ENCODE measurements at regions not wholly inside any gene's neighbourhood (a gene's known extent, or its start where the extent isn't known, plus 50 kb on each side); places are given as distances from the start of the nearest gene placed in this dataset.

GRCh38 chr7:123355576-123356190 is 155.9 kb upstream of the SLC13A1 start:
- no peaks in the 10 kb centered on the region for H3K9me3 ChIP-seq
- no peaks in the 10 kb centered on the region for H3K27me3 ChIP-seq
- intact Hi-C loops (cut with DNase I): no loop called here
- DNase-seq (ENCODE audit: extremely low spot score): no peak
- H3K36me3 ChIP-seq: no peaks in the 10 kb centered on the region
- WGBS: 59% methylated on average over 5 of the region's 5 CpGs
- H3K4me1 ChIP-seq: peaks cover 0 to 5% (median 0%) of the 10 kb centered on the region in 4 donors
- H3K27ac ChIP-seq (replicated peaks in 1 of 4): no peak overlapping the region
- no peak overlapping the region for H3K4me3 ChIP-seq
- no peak for TF ChIP-seq CTCF (IDR thresholded peaks at IDR 0.05)
- TF ChIP-seq POLR2AphosphoS5 (IDR thresholded peaks at IDR 0.05): no peak
- no peak for TF ChIP-seq EP300 (IDR thresholded peaks at IDR 0.05)
- no peak for TF ChIP-seq POLR2A (IDR thresholded peaks at IDR 0.05; ENCODE audit: low read depth)

DNA sequence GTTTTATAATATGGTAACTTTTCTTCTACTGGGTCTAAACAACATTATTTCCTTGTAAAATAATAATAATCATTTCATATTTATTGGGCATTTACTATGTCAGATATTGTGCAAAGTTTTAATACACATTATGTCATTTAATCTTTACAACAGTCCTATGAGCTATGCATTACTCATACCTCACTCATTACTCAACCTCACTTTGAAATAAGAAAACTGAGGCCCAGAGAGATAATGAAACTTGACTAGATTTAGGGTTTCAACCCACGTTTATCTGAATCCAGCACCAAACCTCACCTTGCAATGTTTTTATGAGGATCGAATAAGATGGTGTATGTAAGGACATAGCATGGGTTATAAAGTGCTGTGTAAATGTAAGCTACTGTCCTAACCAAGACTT is 153.2 kb upstream of the SLC13A1 start:
- intact Hi-C loops (cut with DNase I): no loop called here

GRCh38 chr7:123351516-123352505 is 152.0 kb upstream of the SLC13A1 start:
- intact Hi-C loops (cut with DNase I): no loop called here
- 81% methylated on average over 7 of the region's 7 CpGs for WGBS

More for the DNA sequence above, 153.2 kb upstream of the SLC13A1 start:
- no peaks in the 10 kb centered on the region for H3K9me3 ChIP-seq
- 71% methylated on average over 2 of the region's 2 CpGs for WGBS
- TF ChIP-seq POLR2AphosphoS5 (IDR thresholded peaks at IDR 0.05) (no peak), POLR2A (IDR thresholded peaks at IDR 0.05; ENCODE audit: low read depth) (no peak), EP300 (IDR thresholded peaks at IDR 0.05) (no peak), CTCF (IDR thresholded peaks at IDR 0.05) (no peak)
- no peak overlapping the region for H3K27ac ChIP-seq (replicated peaks in 1 of 4)
- no peak for DNase-seq (ENCODE audit: extremely low spot score)
- peaks cover 0 to 5% (median 0%) of the 10 kb centered on the region in 4 donors for H3K4me1 ChIP-seq
- no peak overlapping the region for H3K4me3 ChIP-seq
- H3K27me3 ChIP-seq: no peaks in the 10 kb centered on the region
- H3K36me3 ChIP-seq: no peaks in the 10 kb centered on the region

GRCh38 chr7:123351027-123351426 is 151.3 kb upstream of the SLC13A1 start:
- WGBS: 99% methylated on average over 3 of the region's 3 CpGs
- no peak for TF ChIP-seq POLR2A (IDR thresholded peaks at IDR 0.05; ENCODE audit: low read depth)
- Histone ChIP-seq H3K4me3 (no peak overlapping the region), H3K36me3 (no peaks in the 10 kb centered on the region), H3K27ac (replicated peaks in 1 of 4) (no peak overlapping the region), H3K9me3 (no peaks in the 10 kb centered on the region), H3K4me1 (peaks cover 0 to 13% (median 0%) of the 10 kb centered on the region in 4 donors), H3K27me3 (no peaks in the 10 kb centered on the region)
- no peak for DNase-seq (ENCODE audit: extremely low spot score)
- intact Hi-C loops (cut with DNase I): no loop called here

More at GRCh38 chr7:123351516-123352505, 152.0 kb upstream of the SLC13A1 start:
- TF ChIP-seq POLR2A (IDR thresholded peaks at IDR 0.05; ENCODE audit: low read depth) (no peak), EP300 (IDR thresholded peaks at IDR 0.05) (no peak), CTCF (IDR thresholded peaks at IDR 0.05) (no peak), POLR2AphosphoS5 (IDR thresholded peaks at IDR 0.05) (no peak)
- H3K4me1 ChIP-seq: peaks cover 0 to 12% (median 0%) of the 10 kb centered on the region in 4 donors
- no peak for DNase-seq (ENCODE audit: extremely low spot score)
- no peaks in the 10 kb centered on the region for H3K36me3 ChIP-seq
- no peaks in the 10 kb centered on the region for H3K9me3 ChIP-seq
- no peak overlapping the region for H3K27ac ChIP-seq (replicated peaks in 1 of 4)
- H3K4me3 ChIP-seq: no peak overlapping the region
- no peaks in the 10 kb centered on the region for H3K27me3 ChIP-seq

- no peaks in the 10 kb centered on the region for H3K9me3 ChIP-seq
- WGBS: 88% methylated on average over 1 of the region's 1 CpG
- H3K4me1 ChIP-seq: peaks cover 0 to 13% (median 0%) of the 10 kb centered on the region in 4 donors
- intact Hi-C loops (cut with DNase I): no loop called here
- H3K27me3 ChIP-seq: no peaks in the 10 kb centered on the region
- no peaks in the 10 kb centered on the region for H3K36me3 ChIP-seq
- no peak overlapping the region for H3K4me3 ChIP-seq
- DNase-seq (ENCODE audit: extremely low spot score): no peak
- H3K27ac ChIP-seq (replicated peaks in 1 of 4): no peak overlapping the region
- no peak for TF ChIP-seq EP300 (IDR thresholded peaks at IDR 0.05)
- no peak for TF ChIP-seq CTCF (IDR thresholded peaks at IDR 0.05)
- TF ChIP-seq POLR2A (IDR thresholded peaks at IDR 0.05; ENCODE audit: low read depth): no peak
- no peak for TF ChIP-seq POLR2AphosphoS5 (IDR thresholded peaks at IDR 0.05)
Observed at GRCh38 chr7:123348690-123349089, 148.9 kb upstream of the SLC13A1 start.

Measured in esophagus muscularis mucosa (tissue), 4 donors.